Suppressor macrophage (primary cell): ENCODE measurements at regions not wholly inside any gene's neighbourhood (a gene's known extent, or its start where the extent isn't known, plus 50 kb on each side); places are given as distances from the start of the nearest gene placed in this dataset.

ENCODE experiments used
- DNase-seq, 4 experiments: peaks; one replicate each; pipeline ENCODE4 v3.0.0-alpha.2; 2020 to 2022

- no peak for DNase-seq
Observed at GRCh38 chr17:6209829-6210228, 139.7 kb downstream of the WSCD1 start.

GRCh38 chr17:6208608-6209180 is 138.5 kb downstream of the WSCD1 start:
- no peak for DNase-seq

- DNase-seq, result no peak
Observed at GRCh38 chr17:6205525-6205924, 135.3 kb downstream of the WSCD1 start.

GRCh38 chr17:6205033-6205432 is 134.9 kb downstream of the WSCD1 start:
- no peak for DNase-seq

GRCh38 chr17:6204203-6204722 is 134.1 kb downstream of the WSCD1 start:
- DNase-seq, result no peak

GRCh38 chr17:6196355-6196754 is 126.2 kb downstream of the WSCD1 start:
- DNase-seq, result no peak

GRCh38 chr17:6195123-6195522 is 124.9 kb downstream of the WSCD1 start:
- DNase-seq, result no peak

GRCh38 chr17:6191405-6192324 is 121.5 kb downstream of the WSCD1 start:
- no peak for DNase-seq

GRCh38 chr17:6187836-6188235 is 117.7 kb downstream of the WSCD1 start:
- no peak for DNase-seq

- DNase-seq, result no peak
Observed at GRCh38 chr17:6186998-6187397, 116.8 kb downstream of the WSCD1 start.

GRCh38 chr17:6184508-6184907 is 114.3 kb downstream of the WSCD1 start:
- DNase-seq, result no peak

GRCh38 chr17:6179017-6179416 is 108.8 kb downstream of the WSCD1 start:
- DNase-seq, result no peak

GRCh38 chr17:6177941-6178694 is 107.9 kb downstream of the WSCD1 start:
- DNase-seq, result no peak
